Astrocyte of the spinal cord (primary cell): ENCODE measurements at regions not wholly inside any gene's neighbourhood (a gene's known extent, or its start where the extent isn't known, plus 50 kb on each side); places are given as distances from the start of the nearest gene placed in this dataset.

Experiments
- DNase-seq: peaks from one replicate; pipeline ENCODE4 v3.0.0; 2011; ENCODE audit warnings: low read depth, low spot score
- H3K4me3 ChIP-seq: 2 replicates; pipeline ENCODE4 v1.5.1; 2011; ENCODE audit warnings: low read depth, mild to moderate bottlenecking, low read length, moderate library complexity
- in situ Hi-C: cut with HindIII; loops from 2 replicates; pipeline ENCODE4 v1.10.0; 2017; ENCODE audit warnings: low sequenced_read_pairs
- TF ChIP-seq, protein P1 (sequence below): IDR thresholded peaks from 2 replicates; pipeline ENCODE4 v1.5.1; 2012; ENCODE audit warnings: low read depth, mild to moderate bottlenecking, low read length, inconsistent platforms

- in situ Hi-C loops: no loop called here
- no peak for DNase-seq
- TF ChIP-seq, protein P1, sequence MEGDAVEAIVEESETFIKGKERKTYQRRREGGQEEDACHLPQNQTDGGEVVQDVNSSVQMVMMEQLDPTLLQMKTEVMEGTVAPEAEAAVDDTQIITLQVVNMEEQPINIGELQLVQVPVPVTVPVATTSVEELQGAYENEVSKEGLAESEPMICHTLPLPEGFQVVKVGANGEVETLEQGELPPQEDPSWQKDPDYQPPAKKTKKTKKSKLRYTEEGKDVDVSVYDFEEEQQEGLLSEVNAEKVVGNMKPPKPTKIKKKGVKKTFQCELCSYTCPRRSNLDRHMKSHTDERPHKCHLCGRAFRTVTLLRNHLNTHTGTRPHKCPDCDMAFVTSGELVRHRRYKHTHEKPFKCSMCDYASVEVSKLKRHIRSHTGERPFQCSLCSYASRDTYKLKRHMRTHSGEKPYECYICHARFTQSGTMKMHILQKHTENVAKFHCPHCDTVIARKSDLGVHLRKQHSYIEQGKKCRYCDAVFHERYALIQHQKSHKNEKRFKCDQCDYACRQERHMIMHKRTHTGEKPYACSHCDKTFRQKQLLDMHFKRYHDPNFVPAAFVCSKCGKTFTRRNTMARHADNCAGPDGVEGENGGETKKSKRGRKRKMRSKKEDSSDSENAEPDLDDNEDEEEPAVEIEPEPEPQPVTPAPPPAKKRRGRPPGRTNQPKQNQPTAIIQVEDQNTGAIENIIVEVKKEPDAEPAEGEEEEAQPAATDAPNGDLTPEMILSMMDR: no peak
- H3K4me3 ChIP-seq: no peak overlapping the region
Observed at GRCh38 chr2:735670-736218, 58.5 kb upstream of the TMEM18 start.

DNA sequence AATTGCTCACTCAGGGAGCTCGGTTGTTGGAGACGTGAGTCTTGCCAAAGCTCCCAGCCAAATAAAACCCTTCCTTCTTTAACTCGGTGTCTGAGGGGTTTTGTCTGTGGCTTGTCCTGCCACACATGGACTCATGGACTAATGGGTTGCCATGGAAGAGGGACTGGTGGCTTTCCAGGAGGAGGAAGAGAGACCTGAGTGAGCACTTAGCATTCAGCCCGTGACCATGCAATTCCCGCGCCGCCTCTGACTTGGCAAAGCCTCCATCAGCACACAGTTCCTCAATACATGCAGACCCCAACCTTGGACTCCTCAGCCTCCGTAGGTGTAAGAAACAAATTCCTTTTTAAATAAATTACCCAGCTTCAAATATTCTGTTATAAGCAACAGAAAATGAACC lies 57.3 kb upstream of the TMEM18 start:
- no peak for DNase-seq
- TF ChIP-seq, protein P1: no peak
- H3K4me3 ChIP-seq: no peak overlapping the region
- in situ Hi-C loops: no loop called here

GRCh38 chr2:733495-733894 lies 56.3 kb upstream of the TMEM18 start:
- H3K4me3 ChIP-seq: no peak overlapping the region
- in situ Hi-C loops: no loop called here
- DNase-seq: no peak
- TF ChIP-seq, protein P1: no peak

DNA sequence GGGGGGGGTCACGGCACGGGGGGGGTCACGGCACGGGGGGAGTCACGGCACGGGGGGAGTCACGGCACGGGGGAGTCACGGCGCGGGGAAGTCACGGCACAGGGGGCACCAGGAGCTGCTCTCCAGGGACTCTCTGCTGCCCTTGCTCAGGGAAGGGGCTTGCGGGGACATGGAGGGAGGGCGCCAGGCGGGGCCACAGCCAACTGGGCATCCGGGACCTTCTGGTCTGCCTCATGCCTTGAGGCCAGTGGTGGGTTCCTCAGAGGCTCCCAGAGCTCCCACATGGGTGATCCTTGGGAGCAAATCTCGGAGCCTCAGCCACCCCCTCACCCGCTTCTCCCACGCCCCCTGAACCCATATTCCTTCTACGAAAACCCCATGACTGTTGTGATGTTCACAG lies 55.8 kb upstream of the TMEM18 start:
- in situ Hi-C loops: no loop called here
- DNase-seq: no peak
- TF ChIP-seq, protein P1: no peak
- H3K4me3 ChIP-seq: no peak overlapping the region

GRCh38 chr2:731711-732110 lies 54.5 kb upstream of the TMEM18 start:
- in situ Hi-C loops: no loop called here
- H3K4me3 ChIP-seq: no peak overlapping the region
- DNase-seq: no peak
- TF ChIP-seq, protein P1: no peak

GRCh38 chr2:729376-729861 lies 52.2 kb upstream of the TMEM18 start:
- H3K4me3 ChIP-seq: no peak overlapping the region
- no peak for DNase-seq
- TF ChIP-seq, protein P1: no peak
- in situ Hi-C loops: no loop called here
